Memory B cell (primary cell): ENCODE measurements at regions not wholly inside any gene's neighbourhood (a gene's known extent, or its start where the extent isn't known, plus 50 kb on each side); places are given as distances from the start of the nearest gene placed in this dataset.
A peak's percentile ranks its signal among the peaks of the same experiment; 100 is the strongest.

ENCODE experiments used
- ATAC-seq: fragments of 150-1000 bp; cut with Tn5 transposase; 2 replicates; pipeline ENCODE4 v1.10.0; 2021; ENCODE audit warnings: low read depth, mild to moderate bottlenecking, moderate library complexity
- DNase-seq, 2 donors: peaks; one replicate each; pipeline ENCODE4 v3.0.0; 2022; ENCODE audit warnings: low spot score in 2 of 2
- H3K27ac Mint-ChIP-seq: one replicate; pipeline ENCODE4 v1.8.0; 2022; ENCODE audit warnings: mild to moderate bottlenecking, moderate library complexity, mixed read lengths
- H3K27me3 Mint-ChIP-seq: one replicate; pipeline ENCODE4 v1.8.0; 2022; ENCODE audit warnings: mixed read lengths
- H3K36me3 Mint-ChIP-seq: one replicate; pipeline ENCODE4 v1.8.0; 2022; ENCODE audit warnings: mild to moderate bottlenecking, mixed read lengths
- H3K4me1 Mint-ChIP-seq: one replicate; pipeline ENCODE4 v1.8.0; 2022; ENCODE audit warnings: mixed read lengths
- H3K4me3 Mint-ChIP-seq: one replicate; pipeline ENCODE4 v1.8.0; 2022; ENCODE audit warnings: mild to moderate bottlenecking, moderate library complexity, mixed read lengths
- H3K9me3 Mint-ChIP-seq: one replicate; pipeline ENCODE4 v1.8.0; 2022; ENCODE audit warnings: mixed read lengths

- DNase-seq: no peak
- Mint-ChIP-seq H3K27me3 (no peaks in the 10 kb centered on the region), H3K4me1 (no peaks in the 10 kb centered on the region), H3K27ac (no peak overlapping the region), H3K4me3 (no peak overlapping the region), H3K36me3 (no peaks in the 10 kb centered on the region), H3K9me3 (no peaks in the 10 kb centered on the region)
- no peak for ATAC-seq
These were observed 687.7 kb upstream of the ADGRL4 start for GRCh38 chr1:79694241-79694640.

DNA sequence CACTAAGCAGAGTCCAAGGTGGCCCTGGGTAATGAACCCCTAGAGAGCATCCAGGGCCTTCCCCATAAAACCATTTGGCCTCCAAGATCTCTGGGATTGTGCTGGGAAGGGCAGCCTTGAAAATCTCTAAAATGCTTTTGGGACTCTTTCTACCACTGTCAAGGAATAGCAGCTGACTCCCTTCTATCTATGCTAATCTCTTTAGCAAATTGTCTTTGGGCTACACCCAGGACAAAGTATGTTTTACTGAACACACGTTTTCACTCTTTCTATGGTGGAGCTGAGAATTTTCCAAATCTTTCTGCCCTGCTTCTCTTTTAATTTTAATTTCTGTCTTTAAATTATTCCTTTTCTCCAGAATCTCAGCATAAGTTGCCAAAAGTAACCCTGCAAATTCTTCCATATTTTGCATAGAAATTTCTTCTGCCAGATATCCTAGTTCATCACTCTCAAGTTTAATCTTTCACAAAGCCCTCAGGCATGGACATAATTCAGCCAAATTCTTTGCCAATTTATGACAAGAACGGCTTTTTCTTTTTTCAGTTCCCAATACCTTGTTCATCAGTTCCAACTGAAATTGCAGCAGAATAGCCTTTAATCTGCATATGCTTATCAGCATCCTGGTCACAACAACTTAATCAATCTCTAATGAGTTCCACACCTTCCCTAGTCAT lies 687.0 kb upstream of the ADGRL4 start:
- no peaks in the 10 kb centered on the region for H3K9me3 Mint-ChIP-seq
- H3K4me3 Mint-ChIP-seq: no peak overlapping the region
- H3K27me3 Mint-ChIP-seq: no peaks in the 10 kb centered on the region
- H3K36me3 Mint-ChIP-seq: no peaks in the 10 kb centered on the region
- H3K27ac Mint-ChIP-seq: no peak overlapping the region
- ATAC-seq (no peak), DNase-seq (no peak)
- H3K4me1 Mint-ChIP-seq: no peaks in the 10 kb centered on the region

DNA sequence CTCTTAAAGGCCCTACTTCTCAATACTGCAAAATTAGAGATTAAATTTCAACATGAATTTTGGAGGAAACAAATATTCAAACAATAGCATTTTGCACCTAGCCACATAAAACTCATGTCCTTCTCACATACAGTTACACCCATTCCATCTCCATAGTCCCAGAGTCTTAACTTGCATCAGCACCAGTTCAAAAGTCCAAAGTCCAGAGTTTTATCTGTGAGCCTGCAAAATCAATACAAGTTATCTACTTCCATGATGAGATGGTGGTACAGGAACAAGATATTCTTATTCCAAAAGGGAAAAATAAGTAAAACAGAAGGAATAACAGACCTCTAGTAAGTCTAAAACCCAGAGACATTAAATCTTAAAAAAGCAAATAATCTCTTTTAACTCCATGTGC lies 686.0 kb upstream of the ADGRL4 start:
- no peak for ATAC-seq
- Mint-ChIP-seq H3K4me3 (no peak overlapping the region), H3K36me3 (no peaks in the 10 kb centered on the region), H3K4me1 (no peaks in the 10 kb centered on the region), H3K27ac (no peak overlapping the region), H3K9me3 (no peaks in the 10 kb centered on the region), H3K27me3 (no peaks in the 10 kb centered on the region)
- no peak for DNase-seq

- DNase-seq (no peak), ATAC-seq (no peak)
- Mint-ChIP-seq H3K4me3 (no peak overlapping the region), H3K27ac (no peak overlapping the region), H3K9me3 (no peaks in the 10 kb centered on the region), H3K4me1 (no peaks in the 10 kb centered on the region), H3K36me3 (no peaks in the 10 kb centered on the region), H3K27me3 (peaks cover 2% of the 10 kb centered on the region)
These were observed 682.4 kb upstream of the ADGRL4 start for GRCh38 chr1:79688932-79689331.

DNA sequence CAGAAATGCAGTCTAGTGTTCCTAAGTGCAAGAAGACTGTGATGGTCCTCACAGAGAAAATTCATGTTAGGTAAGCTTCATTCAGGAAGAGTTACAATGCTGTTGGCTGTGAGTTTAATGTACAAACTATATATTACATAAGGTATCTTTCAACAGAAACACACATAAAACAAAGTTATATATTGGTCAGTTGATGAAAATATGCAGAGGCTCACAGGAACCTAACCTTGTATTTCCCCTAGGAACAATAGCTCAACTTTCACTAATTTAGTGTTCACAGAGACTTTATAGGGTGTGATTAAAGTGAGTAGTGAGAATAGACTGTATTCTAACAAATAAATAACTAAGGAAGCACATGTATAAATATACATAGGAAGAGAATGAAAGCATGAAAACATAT lies 676.9 kb upstream of the ADGRL4 start:
- DNase-seq: no peak
- Mint-ChIP-seq H3K36me3 (peaks cover 1% of the 10 kb centered on the region), H3K27me3 (peaks cover 3% of the 10 kb centered on the region), H3K27ac (no peak overlapping the region), H3K4me3 (no peak overlapping the region), H3K4me1 (peaks cover 3% of the 10 kb centered on the region), H3K9me3 (peaks cover 2% of the 10 kb centered on the region)
- ATAC-seq: no peak

GRCh38 chr1:79682478-79682877 lies 675.9 kb upstream of the ADGRL4 start:
- H3K27me3 Mint-ChIP-seq: peaks cover 3% of the 10 kb centered on the region
- DNase-seq (no peak), ATAC-seq (no peak)
- H3K4me3 Mint-ChIP-seq: no peak overlapping the region
- H3K4me1 Mint-ChIP-seq: peaks cover 3% of the 10 kb centered on the region
- peaks cover 2% of the 10 kb centered on the region for H3K9me3 Mint-ChIP-seq
- H3K36me3 Mint-ChIP-seq: peaks cover 1% of the 10 kb centered on the region
- no peak overlapping the region for H3K27ac Mint-ChIP-seq

DNA sequence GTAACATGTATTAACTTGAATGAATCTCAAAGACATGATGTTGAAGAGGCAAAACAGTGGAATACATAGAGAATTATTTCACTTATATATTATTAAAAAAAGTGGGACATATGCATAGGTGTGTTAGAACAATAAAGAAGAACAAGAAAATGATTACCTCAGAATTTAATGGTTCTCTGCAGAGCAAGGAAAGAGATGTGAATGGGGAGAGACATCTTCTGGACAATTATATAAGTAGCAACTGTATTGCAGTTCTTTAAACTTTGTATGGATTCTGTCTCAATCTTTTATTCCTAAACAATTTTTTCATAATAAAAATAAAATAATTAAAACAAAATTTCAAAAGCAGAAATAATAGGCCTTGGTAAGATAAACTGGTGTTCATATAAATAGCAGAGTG lies 674.9 kb upstream of the ADGRL4 start:
- H3K4me3 Mint-ChIP-seq: no peak overlapping the region
- peaks cover 1% of the 10 kb centered on the region for H3K36me3 Mint-ChIP-seq
- no peak overlapping the region for H3K27ac Mint-ChIP-seq
- H3K27me3 Mint-ChIP-seq: peaks cover 3% of the 10 kb centered on the region
- peaks cover 5% of the 10 kb centered on the region for H3K9me3 Mint-ChIP-seq
- DNase-seq: no peak
- no peak for ATAC-seq
- peaks cover 3% of the 10 kb centered on the region for H3K4me1 Mint-ChIP-seq

DNA sequence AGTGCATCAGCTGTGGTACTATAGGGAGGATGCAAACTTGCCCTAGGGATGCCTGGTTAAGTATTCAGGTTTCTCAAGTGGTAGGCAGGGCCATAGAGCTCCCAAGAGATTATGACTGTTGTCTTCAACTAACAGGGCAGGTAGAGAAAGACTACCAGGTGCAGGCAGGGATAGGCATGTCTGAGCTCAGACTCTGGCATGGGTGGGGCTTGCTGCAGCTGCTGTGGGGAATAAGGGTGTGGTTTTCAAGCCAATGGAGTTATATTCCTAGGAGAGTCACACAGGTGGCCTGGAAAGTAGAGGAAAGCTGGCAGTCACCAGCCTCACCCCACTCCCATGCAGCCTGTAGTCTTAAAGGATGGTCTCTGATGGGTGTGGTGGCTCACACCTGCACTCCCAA lies 673.4 kb upstream of the ADGRL4 start:
- ATAC-seq (no peak), DNase-seq (no peak)
- Mint-ChIP-seq H3K27ac (no peak overlapping the region), H3K4me1 (peaks cover 3% of the 10 kb centered on the region), H3K4me3 (no peak overlapping the region), H3K27me3 (peaks cover 3% of the 10 kb centered on the region), H3K36me3 (peaks cover 1% of the 10 kb centered on the region), H3K9me3 (peaks cover 9% of the 10 kb centered on the region)

GRCh38 chr1:79667848-79668696 lies 661.5 kb upstream of the ADGRL4 start:
- Mint-ChIP-seq H3K4me1 (peaks cover 6% of the 10 kb centered on the region), H3K4me3 (no peak overlapping the region), H3K36me3 (no peaks in the 10 kb centered on the region), H3K9me3 (no peaks in the 10 kb centered on the region), H3K27ac (peak overlapping the region; percentile 10), H3K27me3 (no peaks in the 10 kb centered on the region)
- peak in 1 of 2 donors; percentile 20 for DNase-seq
- ATAC-seq: peak; percentile 98

DNA sequence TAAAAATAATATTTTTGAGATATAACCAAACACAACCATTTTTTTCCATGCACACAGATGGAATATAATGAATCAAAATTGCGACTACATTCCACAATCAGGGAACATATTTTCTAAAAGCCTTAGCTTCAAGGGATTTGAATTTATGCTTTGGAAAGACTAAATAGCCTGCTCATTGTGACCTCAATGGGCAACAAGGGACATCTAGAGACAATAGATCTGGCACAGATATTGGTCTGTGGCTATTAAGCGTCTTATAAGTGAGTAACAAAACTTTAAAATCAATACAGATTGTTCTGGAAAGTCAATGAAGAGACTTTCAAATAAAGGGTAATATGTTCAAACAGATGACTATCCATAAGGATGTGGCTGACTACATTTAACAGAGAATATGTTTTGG lies 660.6 kb upstream of the ADGRL4 start:
- Mint-ChIP-seq H3K27me3 (no peaks in the 10 kb centered on the region), H3K27ac (no peak overlapping the region), H3K36me3 (no peaks in the 10 kb centered on the region), H3K9me3 (no peaks in the 10 kb centered on the region), H3K4me3 (no peak overlapping the region), H3K4me1 (peaks cover 6% of the 10 kb centered on the region)
- ATAC-seq (no peak), DNase-seq (no peak)

- DNase-seq (no peak), ATAC-seq (no peak)
- Mint-ChIP-seq H3K4me3 (no peak overlapping the region), H3K4me1 (peaks cover 9% of the 10 kb centered on the region), H3K27me3 (no peaks in the 10 kb centered on the region), H3K9me3 (no peaks in the 10 kb centered on the region), H3K36me3 (no peaks in the 10 kb centered on the region), H3K27ac (no peak overlapping the region)
These were observed 657.4 kb upstream of the ADGRL4 start for GRCh38 chr1:79663916-79664315.

- Mint-ChIP-seq H3K4me3 (no peak overlapping the region), H3K27me3 (no peaks in the 10 kb centered on the region), H3K27ac (no peak overlapping the region), H3K4me1 (peaks cover 2% of the 10 kb centered on the region), H3K9me3 (no peaks in the 10 kb centered on the region), H3K36me3 (no peaks in the 10 kb centered on the region)
- no peak for DNase-seq
- ATAC-seq: no peak
These were observed 656.1 kb upstream of the ADGRL4 start for GRCh38 chr1:79662596-79662995.

DNA sequence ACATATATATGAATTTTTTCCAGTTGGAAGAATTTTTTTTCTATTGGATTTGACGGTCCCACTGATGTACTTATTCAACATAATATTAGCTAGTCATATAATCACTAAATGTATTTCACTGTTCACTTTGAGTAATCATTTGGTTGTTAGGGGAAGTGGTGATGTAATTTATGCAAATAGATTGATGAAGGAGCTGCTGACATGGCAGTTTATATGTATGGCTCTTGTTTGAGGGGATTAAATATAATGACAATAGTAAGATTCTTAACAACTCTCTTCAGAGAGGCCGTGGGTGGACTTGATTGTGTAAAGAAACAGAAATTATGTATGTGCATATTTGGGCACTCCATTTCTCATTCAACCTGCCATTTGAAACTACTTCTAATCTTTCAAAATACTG lies 653.6 kb upstream of the ADGRL4 start:
- peaks cover 2% of the 10 kb centered on the region for H3K4me1 Mint-ChIP-seq
- peak; percentile 66 for ATAC-seq
- H3K9me3 Mint-ChIP-seq: no peaks in the 10 kb centered on the region
- H3K36me3 Mint-ChIP-seq: no peaks in the 10 kb centered on the region
- DNase-seq: no peak
- no peak overlapping the region for H3K4me3 Mint-ChIP-seq
- no peaks in the 10 kb centered on the region for H3K27me3 Mint-ChIP-seq
- H3K27ac Mint-ChIP-seq: no peak overlapping the region

DNA sequence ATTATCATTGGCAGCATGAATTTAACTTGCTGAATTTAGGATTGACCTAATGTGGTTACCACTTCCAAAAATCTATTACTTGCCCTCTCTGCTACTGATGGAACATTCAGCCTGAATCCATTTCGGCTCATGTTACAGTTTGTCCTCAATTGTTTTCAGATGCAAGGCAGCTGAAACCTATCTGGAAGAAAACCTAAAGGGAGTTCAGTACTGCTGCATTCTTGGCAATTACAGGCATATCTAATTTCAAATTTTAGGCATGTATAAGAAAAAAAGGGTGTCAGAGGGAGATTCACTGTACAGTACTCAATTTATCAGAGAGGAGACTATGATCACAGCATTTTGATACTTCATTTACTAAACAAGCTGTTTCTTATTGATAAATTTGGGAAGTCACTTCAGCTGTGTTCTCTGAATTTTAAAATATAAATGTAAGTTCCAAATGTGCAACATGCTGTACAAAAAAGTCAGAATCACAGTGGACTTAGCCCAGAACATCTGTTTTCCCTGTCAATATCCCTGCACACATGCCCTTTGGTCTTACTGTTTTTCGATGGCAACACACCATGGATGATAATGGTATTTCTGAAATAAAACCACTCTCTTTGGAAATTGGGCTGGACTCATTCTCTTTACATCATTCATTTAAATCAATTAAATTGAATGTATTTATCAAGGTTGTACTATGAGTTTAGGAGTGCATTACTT lies 651.6 kb upstream of the ADGRL4 start:
- Mint-ChIP-seq H3K36me3 (no peaks in the 10 kb centered on the region), H3K9me3 (no peaks in the 10 kb centered on the region), H3K4me3 (no peak overlapping the region), H3K27me3 (no peaks in the 10 kb centered on the region), H3K4me1 (peaks cover 2% of the 10 kb centered on the region), H3K27ac (no peak overlapping the region)
- no peak for ATAC-seq
- DNase-seq: no peak
